Mucosa of descending colon (tissue), 3 donors: ENCODE measurements at regions not wholly inside any gene's neighbourhood (a gene's known extent, or its start where the extent isn't known, plus 50 kb on each side); places are given as distances from the start of the nearest gene placed in this dataset.
"Not testable (repeated sequence)": the region's sequence is repeated elsewhere in the genome, so short reads cannot be mapped to it uniquely, and the experiment has no call there.

Experiments
- ATAC-seq: fragments of 200-7000 bp; cut with Tn5 transposase; one replicate; pipeline ENCODE4 v1.9.1; 2020; ENCODE audit warnings: mild to moderate bottlenecking, moderate library complexity
- DNase-seq, 3 donors: peaks; one replicate each; pipeline ENCODE4 v3.0.0-alpha.2; 2020
- H3K36me3 ChIP-seq: fragments of 200-600 bp; one replicate; pipeline ENCODE4 v1.8.0; 2021; ENCODE audit warnings: low read depth, mild to moderate bottlenecking
- H3K4me1 ChIP-seq: fragments of 200-600 bp; one replicate; pipeline ENCODE4 v1.8.0; 2021; ENCODE audit warnings: low read depth, mild to moderate bottlenecking
- H3K4me3 ChIP-seq: fragments of 200-600 bp; one replicate; pipeline ENCODE4 v1.8.0; 2021; ENCODE audit warnings: mild to moderate bottlenecking
- H3K9me3 ChIP-seq: fragments of 200-600 bp; one replicate; pipeline ENCODE4 v1.8.0; 2021; ENCODE audit warnings: mild to moderate bottlenecking
- intact Hi-C, 2 donors: fragments of 100-400 bp; cut with DNase I in 1 of 2; cut with micrococcal nuclease in 1 of 2; formaldehyde crosslinking; loops; one replicate each; pipeline versions ENCODE4 v1.11.0 to v1.11.1; 2022; cut with DNase I, micrococcal nuclease
- TF ChIP-seq, protein P1 (sequence below): fragments of 200-600 bp; IDR thresholded peaks from one replicate; pipeline ENCODE4 v1.8.0; 2022; ENCODE audit warnings: antibody characterized with exemption, mild to moderate bottlenecking
- donor health status: DM: no; HTN: no; CAD: no; lungs with moderate emphysema.
- donor health status: DM: no; HTN: no; CAD: no.
- donor health status: DM: no; HTN: yes; CAD: no.

DNA sequence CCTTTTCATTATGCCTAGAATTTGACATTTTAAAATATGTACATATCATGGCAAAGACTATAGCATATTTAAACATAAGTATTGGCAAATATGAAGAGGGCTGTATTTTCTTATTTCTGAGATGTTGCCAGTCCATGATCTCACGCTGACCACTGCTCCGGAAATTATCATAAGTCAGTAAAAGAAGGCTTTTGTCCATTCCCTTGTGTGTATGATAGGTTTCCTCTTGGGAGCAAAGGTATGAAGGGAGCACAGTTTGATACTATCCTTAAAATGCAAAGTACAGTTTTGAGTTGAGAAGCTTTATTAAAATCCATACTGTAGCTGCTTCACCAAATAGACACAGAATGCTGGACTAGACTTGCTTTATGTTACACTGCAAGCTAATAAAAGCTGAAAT lies 52.6 kb upstream of the AGA start:
- TF ChIP-seq, protein P1, sequence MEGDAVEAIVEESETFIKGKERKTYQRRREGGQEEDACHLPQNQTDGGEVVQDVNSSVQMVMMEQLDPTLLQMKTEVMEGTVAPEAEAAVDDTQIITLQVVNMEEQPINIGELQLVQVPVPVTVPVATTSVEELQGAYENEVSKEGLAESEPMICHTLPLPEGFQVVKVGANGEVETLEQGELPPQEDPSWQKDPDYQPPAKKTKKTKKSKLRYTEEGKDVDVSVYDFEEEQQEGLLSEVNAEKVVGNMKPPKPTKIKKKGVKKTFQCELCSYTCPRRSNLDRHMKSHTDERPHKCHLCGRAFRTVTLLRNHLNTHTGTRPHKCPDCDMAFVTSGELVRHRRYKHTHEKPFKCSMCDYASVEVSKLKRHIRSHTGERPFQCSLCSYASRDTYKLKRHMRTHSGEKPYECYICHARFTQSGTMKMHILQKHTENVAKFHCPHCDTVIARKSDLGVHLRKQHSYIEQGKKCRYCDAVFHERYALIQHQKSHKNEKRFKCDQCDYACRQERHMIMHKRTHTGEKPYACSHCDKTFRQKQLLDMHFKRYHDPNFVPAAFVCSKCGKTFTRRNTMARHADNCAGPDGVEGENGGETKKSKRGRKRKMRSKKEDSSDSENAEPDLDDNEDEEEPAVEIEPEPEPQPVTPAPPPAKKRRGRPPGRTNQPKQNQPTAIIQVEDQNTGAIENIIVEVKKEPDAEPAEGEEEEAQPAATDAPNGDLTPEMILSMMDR, result no peak
- DNase-seq, result no peak
- no peak overlapping the region for H3K4me3 ChIP-seq
- no peaks in the 10 kb centered on the region for H3K4me1 ChIP-seq
- no peaks in the 10 kb centered on the region for H3K9me3 ChIP-seq
- H3K36me3 ChIP-seq, result no peaks in the 10 kb centered on the region
- ATAC-seq, result no peak
- intact Hi-C loops, result no loop called here

DNA sequence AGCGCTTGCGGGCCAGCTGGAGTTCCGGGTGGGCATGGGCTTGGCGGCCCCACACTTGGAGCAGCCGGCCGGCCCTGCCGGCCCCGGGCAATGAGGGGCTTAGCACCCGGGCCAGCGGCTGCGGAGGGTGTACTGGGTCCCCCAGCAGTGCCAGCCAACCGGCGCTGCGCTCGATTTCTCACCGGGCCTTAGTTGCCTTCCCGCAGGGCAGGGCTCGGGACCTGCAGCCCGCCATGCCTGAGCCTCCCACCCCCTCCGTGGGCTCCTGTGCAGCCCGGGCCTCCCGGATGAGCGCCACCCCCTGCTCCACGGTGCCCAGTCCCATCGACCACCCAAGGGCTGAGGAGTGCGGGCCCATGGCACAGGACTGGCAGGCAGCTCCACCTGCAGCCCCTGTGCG lies 53.4 kb upstream of the AGA start:
- H3K9me3 ChIP-seq, DNase-seq, H3K4me1 ChIP-seq, intact Hi-C loops, H3K36me3 ChIP-seq, H3K4me3 ChIP-seq, ATAC-seq: not testable (repeated sequence)

DNA sequence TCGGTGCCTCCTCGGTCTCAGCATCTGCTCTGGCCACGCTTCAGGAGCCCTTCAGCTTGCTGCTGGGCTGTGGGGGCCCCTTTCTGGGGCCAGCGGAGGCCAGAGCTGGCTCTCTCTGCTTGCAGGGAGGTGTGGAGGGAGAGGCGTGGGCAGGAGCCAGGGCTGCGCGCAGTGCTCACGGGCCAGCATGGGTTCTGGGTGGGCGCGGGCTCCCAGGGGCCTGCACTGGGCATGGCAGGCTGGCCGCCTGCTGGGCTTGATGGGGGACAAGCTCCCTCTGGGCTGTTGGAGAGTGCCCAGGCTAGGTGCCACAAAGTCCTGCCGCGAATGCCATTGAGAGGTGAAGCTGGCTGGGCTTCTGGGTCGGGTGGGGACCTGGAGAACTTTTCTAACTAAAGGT lies 57.3 kb upstream of the AGA start:
- no peaks in the 10 kb centered on the region for H3K9me3 ChIP-seq
- TF ChIP-seq, protein P1, result no peak
- no peaks in the 10 kb centered on the region for H3K4me1 ChIP-seq
- ATAC-seq, result no peak
- no peak overlapping the region for H3K4me3 ChIP-seq
- no peaks in the 10 kb centered on the region for H3K36me3 ChIP-seq
- intact Hi-C loops, result no loop called here
- DNase-seq, result no peak

DNA sequence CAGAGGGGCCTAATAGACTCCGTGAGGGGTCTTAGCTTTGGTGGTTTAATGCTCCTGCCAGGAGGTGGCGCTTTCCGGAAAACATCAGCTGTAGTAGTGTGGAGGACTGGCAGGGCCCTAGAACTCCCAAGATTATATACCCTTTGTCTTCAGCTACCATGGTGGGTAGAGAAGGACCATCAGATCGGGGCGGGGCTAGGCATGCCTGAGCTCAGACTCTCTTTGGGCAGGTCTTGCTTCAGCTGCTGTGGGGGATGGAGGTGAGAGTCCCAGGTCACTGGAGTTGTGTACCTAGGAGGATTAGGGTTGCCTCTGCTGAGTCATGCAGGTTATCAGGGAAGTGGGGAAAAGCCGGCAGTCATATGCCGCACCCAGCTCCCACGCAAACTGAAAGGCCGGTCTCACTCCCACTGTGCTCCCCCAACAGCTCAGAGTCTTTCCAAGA lies 63.0 kb upstream of the AGA start:
- TF ChIP-seq, protein P1, result no peak
- Histone ChIP-seq H3K9me3 (no peaks in the 10 kb centered on the region), H3K4me3 (no peak overlapping the region), H3K4me1 (peaks cover 3% of the 10 kb centered on the region), H3K36me3 (no peaks in the 10 kb centered on the region)
- ATAC-seq, result peak; percentile 34
- DNase-seq, result peak in 1 of 3 donors; percentile 3
- intact Hi-C loops, result no loop called here

DNA sequence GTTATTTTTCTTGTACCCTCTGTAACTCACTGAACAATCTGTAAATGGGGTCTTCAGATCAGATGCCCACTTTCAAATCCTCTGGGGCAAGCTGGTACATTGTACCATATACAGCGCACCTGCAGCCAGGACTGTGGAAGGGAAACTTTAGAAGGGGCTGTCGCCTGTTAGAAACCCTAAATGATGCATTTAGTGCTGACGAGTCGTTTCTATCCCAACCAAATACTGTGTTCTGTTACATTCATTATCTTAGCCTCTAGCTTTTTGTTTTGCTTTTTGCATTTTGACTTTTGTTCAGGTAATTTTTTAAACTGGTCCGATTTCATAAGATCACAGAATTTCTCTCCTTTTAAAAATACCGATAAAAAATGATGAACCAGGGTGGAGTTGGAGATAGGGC lies 66.4 kb upstream of the AGA start:
- intact Hi-C loops, result no loop called here
- TF ChIP-seq, protein P1, result no peak
- Histone ChIP-seq H3K4me3 (no peak overlapping the region), H3K4me1 (peaks cover 11% of the 10 kb centered on the region), H3K9me3 (no peaks in the 10 kb centered on the region), H3K36me3 (no peaks in the 10 kb centered on the region)
- ATAC-seq (no peak), DNase-seq (no peak)

DNA sequence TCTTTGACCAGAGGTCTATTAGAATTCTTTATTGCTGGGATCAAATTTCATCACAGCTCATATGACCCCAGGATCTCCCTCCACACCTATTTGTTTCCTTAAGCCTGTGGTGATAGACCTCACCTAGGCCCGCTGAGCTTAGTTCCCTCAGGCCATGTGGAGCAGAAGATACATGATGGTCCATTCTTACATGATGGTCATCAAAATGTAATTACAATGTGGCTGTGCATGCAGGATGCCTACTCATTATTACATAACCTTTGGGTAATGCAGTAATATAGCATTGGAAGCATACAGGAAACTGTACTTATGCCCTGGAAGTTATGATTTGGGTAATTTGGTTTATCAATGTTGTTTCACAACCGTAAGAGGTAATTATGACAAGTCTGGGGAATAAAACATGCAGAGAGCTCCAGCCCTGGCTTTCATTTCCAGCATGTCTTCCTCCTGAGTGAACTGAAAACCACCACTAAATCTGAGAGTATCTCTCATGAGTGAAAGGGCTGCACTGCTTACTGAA lies 67.0 kb upstream of the AGA start:
- H3K4me1 ChIP-seq, result peaks cover 11% of the 10 kb centered on the region
- H3K4me3 ChIP-seq, result no peak overlapping the region
- no peaks in the 10 kb centered on the region for H3K36me3 ChIP-seq
- DNase-seq, result peak in 1 of 3 donors; percentile 12
- TF ChIP-seq, protein P1, result no peak
- no peaks in the 10 kb centered on the region for H3K9me3 ChIP-seq
- peak; percentile 58 for ATAC-seq
- intact Hi-C loops, result no loop called here
